Epithelial cell of esophagus (primary cell): ENCODE measurements at regions not wholly inside any gene's neighbourhood (a gene's known extent, or its start where the extent isn't known, plus 50 kb on each side); places are given as distances from the start of the nearest gene placed in this dataset.

Experiments
- DNase-seq: peaks from one replicate; pipeline ENCODE4 v3.0.0; 2010; ENCODE audit warnings: low read depth
- H3K4me3 ChIP-seq: 2 replicates; pipeline ENCODE4 v1.5.1; 2011; ENCODE audit warnings: mild to moderate bottlenecking, low read length, control low read depth
- CTCF ChIP-seq: IDR thresholded peaks from 2 replicates; pipeline ENCODE4 v1.5.1; 2011; ENCODE audit warnings: low read depth, mild to moderate bottlenecking, low read length, control low read depth, inconsistent platforms; ENCODE audit not compliant: insufficient read depth; ENCODE audit errors: missing control alignments

DNA sequence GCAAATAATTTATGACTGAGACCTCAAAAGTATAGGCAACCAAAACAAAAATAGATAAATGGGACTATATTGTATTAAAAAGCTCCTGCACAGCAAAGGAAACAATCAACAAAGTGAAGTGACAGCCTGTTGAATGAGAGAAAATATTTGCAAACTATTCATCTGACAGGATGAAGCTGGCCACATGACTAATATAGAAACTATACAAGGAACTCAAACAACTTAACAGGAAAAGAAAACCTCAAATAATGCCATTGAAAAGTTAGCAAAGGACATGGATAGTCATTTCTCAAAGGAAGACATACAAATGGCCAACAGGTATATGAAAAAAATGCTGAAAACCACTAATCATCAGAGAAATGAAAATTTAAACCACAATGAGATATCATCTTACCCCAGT, 245.1 kb downstream of the STK31 start:
- no peak for TF ChIP-seq CTCF
- H3K4me3 ChIP-seq, result no peak overlapping the region
- no peak for DNase-seq

DNA sequence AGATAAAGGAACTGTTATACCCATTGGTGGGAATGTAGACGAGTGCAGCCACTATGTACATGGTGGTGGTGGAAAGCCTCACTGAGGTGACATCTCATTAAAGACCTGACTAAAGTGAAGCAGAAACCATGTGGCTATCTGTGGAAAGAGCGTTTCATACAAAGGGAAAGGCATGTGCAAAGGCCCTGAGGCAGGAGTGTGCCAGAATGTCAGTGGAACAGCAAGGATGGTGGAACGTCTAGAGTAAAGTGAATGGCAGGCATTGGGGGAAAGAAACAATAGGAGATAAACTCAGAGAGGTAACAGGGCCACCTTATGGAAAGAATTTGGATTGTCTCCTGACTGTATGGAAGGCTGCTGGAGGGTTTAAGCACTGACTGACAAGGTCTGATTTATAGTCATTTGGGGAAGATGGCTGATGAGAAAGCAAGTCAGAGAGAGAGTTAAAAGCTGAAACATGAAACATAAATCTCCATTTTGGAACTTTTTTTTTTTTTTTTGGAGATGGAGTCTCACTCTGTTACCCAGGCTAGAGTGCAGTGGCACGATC, 245.7 kb downstream of the STK31 start:
- no peak for TF ChIP-seq CTCF
- no peak overlapping the region for H3K4me3 ChIP-seq
- DNase-seq, result no peak

DNA sequence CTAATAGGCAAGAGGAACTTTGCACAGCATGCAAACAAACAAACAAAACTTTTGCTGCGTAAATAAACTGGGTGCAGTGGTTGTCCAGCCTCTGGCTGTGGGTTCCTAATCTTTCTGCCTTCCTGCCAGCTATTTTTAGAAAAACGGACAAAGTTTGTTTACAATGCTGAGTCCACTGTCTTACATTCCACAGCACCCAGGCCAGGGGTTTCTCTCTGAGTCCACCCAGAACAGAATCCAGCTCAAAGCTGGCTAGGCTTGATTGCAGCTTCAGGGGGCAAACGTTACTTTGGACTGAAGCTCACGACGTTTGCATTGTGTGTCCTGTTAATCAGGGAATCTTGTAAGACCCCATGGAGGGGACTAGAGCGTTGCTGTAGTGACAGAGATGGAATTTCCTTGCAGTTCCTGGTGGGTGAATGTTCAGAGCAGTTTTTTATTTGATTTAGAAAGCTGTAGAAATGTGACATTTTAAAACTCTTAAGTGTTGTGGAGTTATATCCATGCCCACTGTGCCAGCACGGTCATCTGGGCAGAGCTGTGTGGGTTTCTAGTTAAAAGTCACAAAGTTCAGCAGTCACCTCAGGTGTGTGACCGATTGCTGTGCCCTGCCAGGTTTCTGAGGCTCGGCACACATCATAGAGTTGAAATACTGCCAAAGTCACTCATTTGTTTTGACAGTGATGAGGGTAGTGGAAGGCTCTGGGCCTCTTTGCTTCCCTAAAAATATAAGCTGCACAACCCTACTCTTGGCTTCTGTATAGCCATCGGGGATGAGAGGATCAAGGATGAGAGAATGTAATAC, 247.0 kb downstream of the STK31 start:
- no peak for DNase-seq
- no peak overlapping the region for H3K4me3 ChIP-seq
- TF ChIP-seq CTCF, result no peak

DNA sequence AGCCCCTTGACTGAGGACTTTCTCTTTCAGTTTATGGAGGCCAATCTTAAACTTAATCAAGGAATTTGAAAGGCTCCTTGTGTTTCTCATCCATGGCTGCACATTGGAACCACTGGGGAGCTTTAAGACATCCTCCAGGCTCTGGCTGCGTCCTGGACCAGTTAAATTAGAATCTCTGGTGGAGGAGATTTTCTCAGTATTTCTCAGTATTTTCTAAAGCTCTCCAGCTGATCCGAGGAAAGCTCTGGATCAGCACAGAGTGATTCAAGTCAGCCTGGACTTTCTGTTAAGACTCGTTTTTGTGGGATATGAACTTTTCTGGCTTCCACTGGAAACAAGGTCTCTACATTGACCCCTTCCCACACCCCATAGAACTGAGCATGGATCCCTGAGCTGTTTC, 249.8 kb downstream of the STK31 start:
- no peak overlapping the region for H3K4me3 ChIP-seq
- no peak for DNase-seq
- no peak for TF ChIP-seq CTCF

DNA sequence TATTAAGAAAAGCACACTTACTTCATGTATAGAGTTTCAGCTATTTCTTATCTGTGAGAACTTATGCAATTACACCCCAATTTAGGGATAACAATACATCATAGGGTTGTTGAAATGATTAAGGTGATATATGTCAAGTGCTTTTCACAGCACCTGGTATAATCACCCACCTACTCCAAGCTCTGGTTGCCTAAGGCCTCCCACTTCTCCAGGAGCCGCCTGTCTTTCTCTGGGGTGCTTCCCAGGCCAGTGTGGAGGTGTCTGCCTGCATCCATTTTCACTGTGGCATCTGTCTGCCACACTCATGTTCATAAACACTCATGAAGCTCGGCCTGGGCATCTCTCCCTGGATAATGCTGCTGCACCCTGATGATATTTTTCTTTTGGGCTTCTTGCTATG, 250.3 kb downstream of the STK31 start:
- TF ChIP-seq CTCF, result no peak
- no peak for DNase-seq
- no peak overlapping the region for H3K4me3 ChIP-seq

DNA sequence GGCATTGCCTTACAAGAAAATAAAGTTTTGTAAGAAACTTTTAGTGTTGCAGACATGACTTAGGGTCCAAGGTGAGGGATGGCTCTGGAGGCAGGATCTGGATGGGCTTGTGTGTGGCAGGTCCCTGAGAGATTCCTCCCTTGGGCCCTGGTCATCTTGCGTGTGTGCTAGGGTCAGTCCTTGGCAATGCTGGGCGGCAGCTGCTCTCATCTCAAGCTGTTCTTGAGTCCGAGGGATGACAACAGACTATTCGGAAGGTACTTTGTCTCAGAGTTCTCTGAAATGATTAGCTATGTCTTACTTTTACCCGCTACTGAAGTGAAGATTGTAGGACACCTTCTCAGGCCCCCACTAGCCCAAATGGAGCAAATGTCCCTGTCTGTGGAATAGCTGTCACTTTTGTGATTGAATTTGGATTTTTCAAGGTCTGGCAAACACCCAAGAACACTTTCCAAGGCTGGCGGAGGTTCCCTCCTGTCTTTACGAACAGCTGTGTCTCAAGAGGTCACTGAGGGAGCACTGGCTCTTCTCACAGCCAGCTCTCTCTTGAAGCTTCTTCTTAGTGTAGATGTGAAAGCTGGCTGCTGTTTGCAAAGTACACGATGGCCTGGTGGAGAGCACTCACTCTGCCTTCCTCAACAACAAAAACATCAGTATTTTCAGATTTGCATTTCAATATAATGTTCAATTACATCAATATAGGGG, 253.6 kb downstream of the STK31 start:
- DNase-seq, result no peak
- no peak overlapping the region for H3K4me3 ChIP-seq
- TF ChIP-seq CTCF, result no peak

DNA sequence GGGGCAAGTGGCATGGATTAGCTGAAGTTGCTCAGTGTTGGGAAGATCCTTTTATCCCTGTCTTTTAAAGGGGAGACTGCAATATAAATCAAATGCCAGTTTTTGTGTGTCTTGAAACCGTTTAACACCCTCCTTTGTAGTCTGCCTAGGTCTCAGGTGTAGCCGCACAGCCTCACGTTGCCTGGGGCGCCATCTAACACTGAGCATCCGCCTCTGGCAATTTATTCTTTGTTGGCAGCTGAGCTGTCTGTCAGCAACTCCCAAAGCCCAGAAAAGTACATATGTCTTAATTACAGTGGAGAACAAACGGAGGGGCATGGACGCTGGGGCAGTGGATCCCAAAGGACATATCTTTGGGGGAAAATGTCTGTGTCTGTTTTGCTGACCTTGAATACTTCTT, 254.7 kb downstream of the STK31 start:
- no peak overlapping the region for H3K4me3 ChIP-seq
- no peak for DNase-seq
- no peak for TF ChIP-seq CTCF
